HG03095 (cell line): ENCODE measurements at regions not wholly inside any gene's neighbourhood (a gene's known extent, or its start where the extent isn't known, plus 50 kb on each side); places are given as distances from the start of the nearest gene placed in this dataset.

Source experiments
- ATAC-seq: cut with Tn5 transposase; IDR thresholded peaks from one replicate; pipeline ENCODE4 v1.9.1; 2021; ENCODE audit warnings: moderate library complexity; ENCODE audit not compliant: unreplicated experiment

- no peak for ATAC-seq
Measured at GRCh38 chr15:96716478-96716877, 386.0 kb downstream of the NR2F2 start.

GRCh38 chr15:96720251-96720650 is 389.8 kb downstream of the NR2F2 start:
- no peak for ATAC-seq

- no peak for ATAC-seq
Measured at GRCh38 chr15:96720656-96721055, 390.2 kb downstream of the NR2F2 start.

- ATAC-seq = no peak
Measured at GRCh38 chr15:96728591-96728990, 398.1 kb downstream of the NR2F2 start.

GRCh38 chr15:96732704-96733103 is 402.2 kb downstream of the NR2F2 start:
- ATAC-seq = no peak

GRCh38 chr15:96733721-96734120 is 403.2 kb downstream of the NR2F2 start:
- no peak for ATAC-seq

- ATAC-seq = no peak
Measured at GRCh38 chr15:96735632-96736240, 405.2 kb downstream of the NR2F2 start.

GRCh38 chr15:96736384-96736783 is 405.9 kb downstream of the NR2F2 start:
- no peak for ATAC-seq

GRCh38 chr15:96737408-96737807 is 406.9 kb downstream of the NR2F2 start:
- ATAC-seq = no peak

- no peak for ATAC-seq
Measured at GRCh38 chr15:96746665-96747064, 416.2 kb downstream of the NR2F2 start.

GRCh38 chr15:96747291-96747690 is 416.8 kb downstream of the NR2F2 start:
- ATAC-seq = no peak

GRCh38 chr15:96750361-96750760 is 419.9 kb downstream of the NR2F2 start:
- no peak for ATAC-seq

- no peak for ATAC-seq
Measured at GRCh38 chr15:96756146-96756545, 425.6 kb downstream of the NR2F2 start.

GRCh38 chr15:96756656-96757055 is 426.2 kb downstream of the NR2F2 start:
- ATAC-seq = no peak

GRCh38 chr15:96762566-96762965 is 432.1 kb downstream of the NR2F2 start:
- ATAC-seq = no peak

GRCh38 chr15:96764501-96764900 is 434.0 kb downstream of the NR2F2 start:
- no peak for ATAC-seq

GRCh38 chr15:96764946-96765345 is 434.4 kb downstream of the NR2F2 start:
- ATAC-seq = no peak

- no peak for ATAC-seq
Measured at GRCh38 chr15:96766366-96766765, 435.9 kb downstream of the NR2F2 start.

- no peak for ATAC-seq
Measured at GRCh38 chr15:96767703-96768434, 437.4 kb downstream of the NR2F2 start.

- no peak for ATAC-seq
Measured at GRCh38 chr15:96768435-96768789, 437.9 kb downstream of the NR2F2 start.

GRCh38 chr15:96771035-96771434 is 440.5 kb downstream of the NR2F2 start:
- ATAC-seq = no peak

- no peak for ATAC-seq
Measured at GRCh38 chr15:96774216-96774615, 443.7 kb downstream of the NR2F2 start.

GRCh38 chr15:96783746-96784145 is 453.2 kb downstream of the NR2F2 start:
- ATAC-seq = no peak
